DOHH2 (cell line): ENCODE measurements at regions not wholly inside any gene's neighbourhood (a gene's known extent, or its start where the extent isn't known, plus 50 kb on each side); places are given as distances from the start of the nearest gene placed in this dataset.

Experiments used
- H3F3A ChIP-seq: fragments of 200-600 bp; sonication (generic), shearing (Covaris generic); 2 replicates; pipeline ENCODE4 v1.6.0; 2016; ENCODE audit warnings: antibody characterized with exemption, mild to moderate bottlenecking; ENCODE audit not compliant: control insufficient read depth, insufficient read depth
- H3K27ac ChIP-seq: fragments of 200-600 bp; sonication (generic); 2 replicates; pipeline ENCODE4 v1.5.1; 2014; ENCODE audit warnings: low read depth, mild to moderate bottlenecking, low read length, moderate library complexity
- H3K27me3 ChIP-seq: fragments of 200-600 bp; sonication (generic); 2 replicates; pipeline ENCODE4 v1.6.1; 2014; ENCODE audit warnings: mild to moderate bottlenecking, low read length, mixed read lengths; ENCODE audit not compliant: control insufficient read depth
- H3K36me3 ChIP-seq: fragments of 200-600 bp; sonication (generic); 2 replicates; pipeline ENCODE4 v1.6.1; 2014; ENCODE audit warnings: mild to moderate bottlenecking, low read length, moderate library complexity, mixed read lengths; ENCODE audit not compliant: control insufficient read depth
- H3K4me1 ChIP-seq: fragments of 200-600 bp; sonication (generic); 2 replicates; pipeline ENCODE4 v1.6.1; 2014; ENCODE audit warnings: mild to moderate bottlenecking, low read length, mixed read lengths; ENCODE audit not compliant: control insufficient read depth
- H3K4me2 ChIP-seq: fragments of 200-600 bp; sonication (generic); 2 replicates; pipeline ENCODE4 v1.6.0; 2014; ENCODE audit warnings: mild to moderate bottlenecking, low read length, moderate library complexity
- H3K4me3 ChIP-seq: fragments of 200-600 bp; sonication (generic); 2 replicates; pipeline ENCODE4 v1.5.1; 2014; ENCODE audit warnings: mild to moderate bottlenecking, low read length, mixed read lengths
- H3K79me2 ChIP-seq: fragments of 200-600 bp; sonication (generic); 2 replicates; pipeline ENCODE4 v1.6.1; 2014; ENCODE audit warnings: mild to moderate bottlenecking, low read length, mixed read lengths; ENCODE audit not compliant: control insufficient read depth
- H3K9me2 ChIP-seq: fragments of 200-600 bp; sonication (generic); replicated peaks from 2 replicates; pipeline ENCODE4 v1.6.1; 2014; ENCODE audit warnings: mild to moderate bottlenecking, low read length, mixed read lengths; ENCODE audit not compliant: control insufficient read depth
- H3K9me3 ChIP-seq: fragments of 200-600 bp; sonication (generic); 2 replicates; pipeline ENCODE4 v1.6.1; 2014; ENCODE audit warnings: antibody characterized with exemption, low read length, mixed read lengths; ENCODE audit not compliant: control insufficient read depth, insufficient read depth
- H4K20me1 ChIP-seq: fragments of 200-600 bp; sonication (generic); 2 replicates; pipeline ENCODE4 v1.6.0; 2014; ENCODE audit warnings: low read depth, mild to moderate bottlenecking, antibody characterized with exemption, low read length, moderate library complexity; ENCODE audit not compliant: control insufficient read depth, insufficient read depth
- EZH2phosphoT487 ChIP-seq: fragments of 200-600 bp; sonication (generic); IDR thresholded peaks from 2 replicates; pipeline ENCODE4 v1.6.1; 2017; ENCODE audit warnings: borderline replicate concordance, mild to moderate bottlenecking, antibody characterized with exemption, low read length, moderate library complexity, mixed read lengths
- TF ChIP-seq, protein P1 (sequence below): fragments of 200-600 bp; sonication (generic); IDR thresholded peaks from one replicate; pipeline ENCODE4 v1.5.1; 2014; ENCODE audit warnings: antibody characterized with exemption, mild to moderate bottlenecking, low read depth, low read length; ENCODE audit not compliant: poor library complexity, severe bottlenecking

DNA sequence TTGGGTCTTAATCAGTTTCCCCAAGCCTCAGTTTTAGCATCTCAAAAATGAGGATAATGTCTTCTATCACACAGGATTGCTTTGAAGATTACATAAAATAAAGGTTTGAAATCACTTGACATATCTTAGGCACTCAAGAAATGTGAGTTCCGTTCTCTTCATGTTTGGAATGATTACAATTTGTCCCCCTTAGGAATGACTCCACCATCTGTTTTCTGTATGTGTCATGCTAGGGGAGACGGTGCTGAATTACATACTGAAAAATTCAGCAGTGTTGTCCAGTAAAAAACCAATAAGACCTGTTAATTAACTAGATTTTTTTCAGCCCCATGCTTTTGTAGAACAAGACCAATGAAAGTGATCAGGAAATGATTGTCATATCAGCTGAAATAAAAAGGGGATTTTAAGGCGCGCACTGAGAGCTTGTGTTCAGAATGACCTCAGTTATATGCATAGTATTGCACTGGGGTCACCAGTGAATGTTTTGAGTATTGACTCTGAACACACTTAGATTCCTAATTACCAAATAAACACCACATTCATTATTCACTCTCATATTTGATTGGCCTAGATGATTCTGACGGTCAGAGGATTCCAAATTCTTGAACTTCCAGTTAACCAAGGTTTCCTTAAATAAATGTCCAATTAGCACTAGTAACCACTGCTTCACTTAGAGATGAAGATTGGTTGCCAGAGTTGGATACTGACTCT lies 114.5 kb upstream of the KCNK2 start:
- H3K9me2 ChIP-seq: no peaks in the 10 kb centered on the region
- TF ChIP-seq, protein P1, sequence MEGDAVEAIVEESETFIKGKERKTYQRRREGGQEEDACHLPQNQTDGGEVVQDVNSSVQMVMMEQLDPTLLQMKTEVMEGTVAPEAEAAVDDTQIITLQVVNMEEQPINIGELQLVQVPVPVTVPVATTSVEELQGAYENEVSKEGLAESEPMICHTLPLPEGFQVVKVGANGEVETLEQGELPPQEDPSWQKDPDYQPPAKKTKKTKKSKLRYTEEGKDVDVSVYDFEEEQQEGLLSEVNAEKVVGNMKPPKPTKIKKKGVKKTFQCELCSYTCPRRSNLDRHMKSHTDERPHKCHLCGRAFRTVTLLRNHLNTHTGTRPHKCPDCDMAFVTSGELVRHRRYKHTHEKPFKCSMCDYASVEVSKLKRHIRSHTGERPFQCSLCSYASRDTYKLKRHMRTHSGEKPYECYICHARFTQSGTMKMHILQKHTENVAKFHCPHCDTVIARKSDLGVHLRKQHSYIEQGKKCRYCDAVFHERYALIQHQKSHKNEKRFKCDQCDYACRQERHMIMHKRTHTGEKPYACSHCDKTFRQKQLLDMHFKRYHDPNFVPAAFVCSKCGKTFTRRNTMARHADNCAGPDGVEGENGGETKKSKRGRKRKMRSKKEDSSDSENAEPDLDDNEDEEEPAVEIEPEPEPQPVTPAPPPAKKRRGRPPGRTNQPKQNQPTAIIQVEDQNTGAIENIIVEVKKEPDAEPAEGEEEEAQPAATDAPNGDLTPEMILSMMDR: no peak
- no peak for TF ChIP-seq EZH2phosphoT487
- no peak overlapping the region for H3K27ac ChIP-seq
- H3K27me3 ChIP-seq: no peaks in the 10 kb centered on the region
- H4K20me1 ChIP-seq: no peaks in the 10 kb centered on the region
- H3K4me1 ChIP-seq: no peaks in the 10 kb centered on the region
- no peaks in the 10 kb centered on the region for H3F3A ChIP-seq
- H3K9me3 ChIP-seq: no peaks in the 10 kb centered on the region
- no peaks in the 10 kb centered on the region for H3K36me3 ChIP-seq
- H3K79me2 ChIP-seq: no peaks in the 10 kb centered on the region
- H3K4me2 ChIP-seq: no peak overlapping the region
- no peak overlapping the region for H3K4me3 ChIP-seq

DNA sequence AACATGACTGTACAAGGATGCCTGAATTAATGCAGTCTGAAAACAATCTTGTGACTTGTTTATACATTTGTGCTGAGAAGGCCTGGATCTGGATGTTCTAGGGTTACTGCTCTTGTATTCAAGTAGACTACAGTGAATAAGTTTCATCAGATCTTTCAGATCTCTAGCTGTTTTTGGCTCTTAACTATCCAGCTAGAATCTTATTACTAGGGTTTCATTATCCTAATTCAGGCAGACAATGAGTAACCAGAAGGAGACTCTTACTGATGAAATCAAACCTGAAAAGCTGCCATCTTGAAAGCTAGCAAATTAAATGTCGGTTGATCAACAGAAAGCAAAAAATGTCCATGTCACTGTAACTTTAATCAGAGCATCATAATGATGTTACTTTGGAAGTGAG lies 112.5 kb upstream of the KCNK2 start:
- Histone ChIP-seq H3K4me1 (no peaks in the 10 kb centered on the region), H3K4me2 (no peak overlapping the region), H3K4me3 (no peak overlapping the region), H3K36me3 (no peaks in the 10 kb centered on the region), H3K9me3 (no peaks in the 10 kb centered on the region), H3K27ac (no peak overlapping the region), H3K27me3 (no peaks in the 10 kb centered on the region), H4K20me1 (no peaks in the 10 kb centered on the region), H3F3A (no peaks in the 10 kb centered on the region), H3K9me2 (no peaks in the 10 kb centered on the region), H3K79me2 (no peaks in the 10 kb centered on the region)
- no peak for TF ChIP-seq EZH2phosphoT487
- TF ChIP-seq, protein P1: no peak

DNA sequence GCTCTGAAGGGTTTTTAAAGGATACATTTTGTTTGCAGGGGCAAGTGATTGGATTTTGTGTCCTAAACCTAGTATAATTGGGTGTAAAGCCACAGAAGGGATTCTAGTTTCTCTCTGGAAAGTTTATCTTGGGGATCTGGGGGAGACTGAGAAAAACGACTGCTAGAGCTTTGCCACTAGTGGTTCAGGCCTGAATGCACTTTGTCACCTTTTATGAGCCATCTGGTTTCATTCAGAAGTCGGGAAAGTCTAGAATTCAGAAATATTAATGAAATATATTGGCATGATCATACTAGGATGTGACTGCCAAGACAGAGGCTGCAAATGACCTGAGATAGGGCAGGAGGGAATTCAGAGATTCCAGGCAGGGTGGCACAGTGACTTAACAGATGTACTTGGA lies 111.5 kb upstream of the KCNK2 start:
- Histone ChIP-seq H3K36me3 (no peaks in the 10 kb centered on the region), H4K20me1 (no peaks in the 10 kb centered on the region), H3K4me3 (no peak overlapping the region), H3K4me2 (no peak overlapping the region), H3F3A (no peaks in the 10 kb centered on the region), H3K27me3 (no peaks in the 10 kb centered on the region), H3K4me1 (no peaks in the 10 kb centered on the region), H3K9me2 (no peaks in the 10 kb centered on the region), H3K27ac (no peak overlapping the region), H3K79me2 (no peaks in the 10 kb centered on the region), H3K9me3 (no peaks in the 10 kb centered on the region)
- TF ChIP-seq, protein P1: no peak
- TF ChIP-seq EZH2phosphoT487: no peak
